ENCODE measurements at regions not wholly inside any gene's neighbourhood (a gene's known extent, or its start where the extent isn't known, plus 50 kb on each side); places are given as distances from the start of the nearest gene placed in this dataset.

DNA sequence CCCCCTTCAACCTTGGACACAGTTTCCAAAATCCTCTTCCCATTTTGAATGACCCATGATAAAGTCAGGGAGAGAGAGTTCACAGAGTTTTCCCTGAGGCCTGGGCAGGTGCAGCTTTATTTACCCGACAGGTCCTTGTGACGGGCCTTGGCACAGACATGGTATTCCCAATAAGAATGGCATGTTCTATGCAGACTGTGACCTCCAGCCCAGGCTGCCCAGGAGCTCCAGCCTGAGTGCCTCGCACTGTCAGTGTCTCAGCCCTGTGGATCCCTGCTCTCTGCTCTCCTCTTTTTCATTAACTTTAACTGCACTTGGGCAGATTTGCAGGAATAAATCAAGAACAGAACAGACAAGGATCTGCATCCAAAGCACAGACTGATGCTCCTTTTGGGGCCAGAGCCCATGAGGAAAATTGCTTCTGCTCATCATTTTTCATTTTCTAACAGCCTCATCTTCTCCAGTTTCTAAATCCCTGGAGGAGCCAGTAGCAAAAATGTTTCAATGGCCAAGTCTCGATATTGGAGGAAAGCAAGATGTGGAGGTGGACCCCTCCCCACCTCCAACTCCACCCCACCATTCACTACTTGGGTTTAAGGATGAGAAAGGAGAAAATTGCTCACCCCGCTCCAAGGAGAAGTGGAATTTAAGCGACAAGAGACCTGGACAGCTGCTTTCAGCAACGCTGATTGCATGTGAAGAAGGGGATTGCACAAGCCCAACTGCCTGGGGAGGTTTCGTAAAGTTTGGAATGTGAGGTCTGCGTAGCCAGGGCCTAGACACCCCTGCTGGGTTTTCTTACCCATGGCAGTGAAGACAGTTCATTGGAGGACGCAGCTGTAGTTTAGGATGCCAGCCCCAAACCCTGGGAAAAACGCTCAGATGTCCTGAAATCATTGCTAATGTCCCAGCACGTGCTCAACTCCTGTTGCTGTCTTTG lies 225.9 kb downstream of the WDR11 start:
- ChIA-PET POLR2A (no interaction called here), CTCF (no interaction called here)
- no peaks in the 10 kb centered on the region for H3K27me3 Mint-ChIP-seq

DNA sequence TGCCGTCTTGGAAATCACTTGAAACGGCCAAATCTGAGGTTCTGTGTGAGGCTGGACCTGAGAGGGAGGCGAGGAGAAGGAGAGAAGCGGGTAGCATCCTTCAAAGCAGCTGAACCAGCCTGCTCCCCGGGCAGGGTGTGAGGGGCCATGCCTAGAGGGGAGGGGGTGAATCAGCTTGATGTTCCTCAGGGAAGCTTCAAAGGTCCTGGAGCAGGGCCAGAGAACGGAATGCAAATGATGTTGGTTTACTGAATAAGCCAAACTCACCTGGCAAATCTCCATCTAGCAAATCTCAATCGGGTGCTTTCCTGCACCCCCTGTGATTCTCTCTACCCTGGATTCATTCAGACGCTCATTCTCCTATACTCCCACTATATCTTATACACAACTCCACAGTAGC lies 226.9 kb downstream of the WDR11 start:
- H3K27me3 Mint-ChIP-seq = no peaks in the 10 kb centered on the region
- POLR2A ChIA-PET = no interaction called here

More for the DNA sequence above, 225.9 kb downstream of the WDR11 start:
- H3K4me3 Mint-ChIP-seq = no peak overlapping the region
- no peaks in the 10 kb centered on the region for H3K9me3 Mint-ChIP-seq
- no peak for DNase-seq
- H3K36me3 Mint-ChIP-seq (ENCODE audit: low read depth) = no peaks in the 10 kb centered on the region
- no peaks in the 10 kb centered on the region for H3K4me1 Mint-ChIP-seq
- no peak overlapping the region for H3K27ac Mint-ChIP-seq

DNA sequence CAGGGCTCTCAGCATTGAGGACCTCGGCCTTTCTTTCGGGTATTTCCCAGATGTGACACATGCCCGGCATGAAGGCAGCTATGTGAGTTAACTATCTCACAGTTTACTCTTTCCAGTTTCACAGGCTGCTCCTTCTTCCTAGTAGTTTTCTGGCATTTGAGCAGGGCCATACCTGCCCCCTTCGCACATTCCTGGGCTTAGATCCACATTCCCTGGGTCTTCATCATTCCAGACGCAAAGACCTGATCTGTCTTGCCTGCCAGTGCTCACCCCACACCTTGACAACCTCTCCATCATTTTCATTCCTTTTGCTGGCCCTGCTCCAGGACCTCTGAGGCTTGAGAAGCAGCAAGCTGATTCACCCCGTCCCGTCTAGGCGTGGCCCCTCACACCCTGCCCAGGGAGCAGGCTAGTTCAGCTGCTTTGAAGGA lies 227.5 kb downstream of the WDR11 start:
- POLR2A ChIA-PET = no interaction called here
- no peaks in the 10 kb centered on the region for H3K27me3 Mint-ChIP-seq
- no peak for DNase-seq
- H3K36me3 Mint-ChIP-seq (ENCODE audit: low read depth) = no peaks in the 10 kb centered on the region
- no peak overlapping the region for H3K4me3 Mint-ChIP-seq
- no peaks in the 10 kb centered on the region for H3K9me3 Mint-ChIP-seq
- CTCF ChIA-PET = no interaction called here
- H3K27ac Mint-ChIP-seq = no peak overlapping the region
- H3K4me1 Mint-ChIP-seq = no peaks in the 10 kb centered on the region

More for the DNA sequence above, 226.9 kb downstream of the WDR11 start:
- no peaks in the 10 kb centered on the region for H3K36me3 Mint-ChIP-seq (ENCODE audit: low read depth)
- no peak overlapping the region for H3K4me3 Mint-ChIP-seq
- no peaks in the 10 kb centered on the region for H3K9me3 Mint-ChIP-seq
- no peaks in the 10 kb centered on the region for H3K4me1 Mint-ChIP-seq
- CTCF ChIA-PET = no interaction called here
- no peak overlapping the region for H3K27ac Mint-ChIP-seq
- DNase-seq = no peak

DNA sequence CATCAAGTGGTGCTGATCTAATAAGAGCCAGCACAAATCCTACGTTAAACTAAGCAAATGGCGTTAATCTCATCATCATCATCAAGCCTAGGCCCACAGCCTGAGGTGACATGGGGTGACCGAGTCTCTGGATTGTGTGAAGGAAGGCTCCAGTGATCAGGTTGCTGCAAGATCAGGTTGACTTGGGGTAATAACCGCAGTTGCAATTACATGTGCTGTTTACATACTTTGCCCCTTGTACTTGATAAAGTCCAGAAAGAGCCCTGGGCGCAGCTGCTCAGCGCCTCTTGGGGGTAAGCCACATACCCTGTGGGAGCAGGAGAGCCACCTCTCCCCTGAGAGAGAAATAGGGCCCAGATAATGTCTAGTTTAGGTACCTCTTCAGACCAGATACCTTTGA lies 228.1 kb downstream of the WDR11 start:
- DNase-seq = no peak
- Mint-ChIP-seq H3K4me1 (no peaks in the 10 kb centered on the region), H3K4me3 (no peak overlapping the region), H3K36me3 (ENCODE audit: low read depth) (no peaks in the 10 kb centered on the region), H3K9me3 (no peaks in the 10 kb centered on the region), H3K27ac (no peak overlapping the region), H3K27me3 (no peaks in the 10 kb centered on the region)
- POLR2A ChIA-PET = no interaction called here
- CTCF ChIA-PET = no interaction called here

DNA sequence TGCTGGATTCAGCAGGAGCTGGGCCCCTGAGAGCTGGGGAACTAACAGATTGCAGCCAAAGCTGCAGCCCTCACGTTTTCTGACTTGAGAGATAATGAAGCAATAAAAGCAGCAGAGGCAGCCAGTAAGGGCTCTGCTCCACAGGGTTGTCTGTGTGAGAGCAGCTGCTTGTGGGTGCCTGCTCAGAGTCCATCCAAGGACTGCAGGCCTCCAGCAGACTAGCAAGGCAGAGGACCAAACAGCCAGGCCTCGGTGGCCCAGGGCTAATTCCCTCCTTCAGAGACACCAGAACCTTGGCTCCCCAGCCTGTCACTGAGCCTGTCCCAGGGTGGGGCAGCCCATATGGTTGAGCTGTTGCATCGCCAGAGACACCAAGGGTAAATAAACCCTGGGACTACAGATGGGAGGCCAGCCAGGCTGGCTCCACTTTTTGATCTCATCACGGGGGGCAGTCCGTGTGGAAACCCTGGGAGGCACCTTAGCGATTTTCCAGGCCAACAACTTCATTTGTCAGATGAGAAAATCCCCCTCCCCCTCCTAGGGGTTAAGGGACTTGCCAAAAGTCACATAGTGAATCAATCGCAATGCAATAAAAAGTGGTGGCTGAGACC lies 229.2 kb downstream of the WDR11 start:
- H3K36me3 Mint-ChIP-seq (ENCODE audit: low read depth) = no peaks in the 10 kb centered on the region
- no peak overlapping the region for H3K27ac Mint-ChIP-seq
- no peaks in the 10 kb centered on the region for H3K4me1 Mint-ChIP-seq
- CTCF ChIA-PET = no interaction called here
- no peaks in the 10 kb centered on the region for H3K27me3 Mint-ChIP-seq
- no peaks in the 10 kb centered on the region for H3K9me3 Mint-ChIP-seq
- POLR2A ChIA-PET = no interaction called here
- no peak for DNase-seq
- H3K4me3 Mint-ChIP-seq = no peak overlapping the region

DNA sequence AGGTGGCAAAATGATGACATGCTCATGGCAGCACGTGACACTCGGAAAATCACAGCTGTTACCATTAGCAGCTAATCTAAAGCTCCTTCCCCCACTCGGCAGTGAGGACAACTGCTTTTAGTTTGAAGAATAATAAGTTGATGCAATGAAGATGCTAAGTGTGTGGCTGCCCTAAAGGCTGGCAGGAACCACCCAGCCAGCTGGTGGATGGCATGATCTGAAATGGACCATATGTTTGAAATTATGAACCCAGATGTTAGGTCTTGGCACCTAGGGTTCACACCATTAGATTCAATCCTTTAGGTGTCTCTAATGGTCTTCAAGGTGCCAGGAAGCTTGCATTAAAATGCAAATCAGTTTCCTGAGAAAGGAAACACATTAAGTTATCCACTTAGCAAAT lies 230.1 kb downstream of the WDR11 start:
- POLR2A ChIA-PET = no interaction called here
- no peaks in the 10 kb centered on the region for H3K27me3 Mint-ChIP-seq

DNA sequence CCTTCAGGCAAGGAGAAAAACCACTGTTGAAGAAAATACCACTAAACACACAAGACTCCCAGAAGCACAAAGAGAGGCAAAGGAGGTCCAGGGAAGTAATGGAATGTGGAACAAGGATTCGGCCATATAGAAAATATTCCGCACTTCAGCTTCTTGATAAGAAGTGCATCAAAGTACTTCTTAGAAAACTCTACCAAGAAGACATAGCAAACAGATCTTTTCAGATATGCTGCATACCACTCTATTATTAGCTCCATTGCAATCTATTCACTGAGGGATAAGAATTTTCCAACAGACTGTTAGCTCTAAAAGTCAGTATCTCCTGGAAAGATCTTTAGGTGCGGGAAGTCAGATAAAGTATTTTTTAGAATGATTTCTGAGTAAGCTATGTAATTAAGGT lies 231.8 kb downstream of the WDR11 start:
- Mint-ChIP-seq H3K9me3 (no peaks in the 10 kb centered on the region), H3K27me3 (no peaks in the 10 kb centered on the region), H3K4me3 (no peak overlapping the region), H3K27ac (no peak overlapping the region), H3K4me1 (no peaks in the 10 kb centered on the region), H3K36me3 (ENCODE audit: low read depth) (no peaks in the 10 kb centered on the region)
- no peak for DNase-seq
- CTCF ChIA-PET = no interaction called here
- POLR2A ChIA-PET = no interaction called here

More for the DNA sequence above, 230.1 kb downstream of the WDR11 start:
- Mint-ChIP-seq H3K4me1 (no peaks in the 10 kb centered on the region), H3K36me3 (ENCODE audit: low read depth) (no peaks in the 10 kb centered on the region), H3K27ac (peak overlapping the region; percentile 51), H3K4me3 (no peak overlapping the region), H3K9me3 (no peaks in the 10 kb centered on the region)
- no peak for DNase-seq
- CTCF ChIA-PET = no interaction called here

DNA sequence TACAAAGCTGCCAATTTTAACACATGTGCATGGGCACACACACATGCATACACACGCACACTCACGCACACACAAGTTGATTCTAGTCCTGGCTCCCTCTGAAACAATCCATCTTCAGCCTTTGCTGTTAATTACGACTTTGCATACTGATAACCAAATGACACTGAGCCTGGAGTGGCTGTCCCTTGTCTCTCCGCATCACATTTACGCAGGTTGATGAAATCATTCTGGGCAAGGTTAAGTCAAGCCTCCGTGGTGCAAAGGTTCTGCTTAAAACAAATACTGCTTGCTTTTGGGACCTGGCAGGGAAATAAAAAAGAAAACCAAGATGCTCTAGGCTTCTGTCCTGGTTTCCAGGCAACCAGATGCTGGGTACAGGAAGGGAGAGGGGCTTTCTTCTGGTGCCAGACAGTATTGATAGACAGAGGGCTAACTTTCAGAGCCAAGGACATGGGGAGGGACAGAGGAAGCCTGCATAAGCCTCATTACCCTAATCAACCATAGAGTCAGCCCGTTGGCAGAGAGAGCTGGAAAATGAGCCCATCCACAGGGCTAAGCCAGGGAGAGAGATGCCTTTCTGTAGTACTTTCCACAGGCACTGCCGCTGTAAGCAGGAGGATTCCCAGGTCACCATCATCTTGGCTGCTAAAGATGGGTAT lies 233.0 kb downstream of the WDR11 start:
- no peak overlapping the region for H3K4me3 Mint-ChIP-seq
- POLR2A ChIA-PET = no interaction called here
- H3K4me1 Mint-ChIP-seq = no peaks in the 10 kb centered on the region
- DNase-seq = no peak
- CTCF ChIA-PET = no interaction called here
- no peaks in the 10 kb centered on the region for H3K9me3 Mint-ChIP-seq
- no peaks in the 10 kb centered on the region for H3K27me3 Mint-ChIP-seq
- H3K27ac Mint-ChIP-seq = no peak overlapping the region
- H3K36me3 Mint-ChIP-seq (ENCODE audit: low read depth) = no peaks in the 10 kb centered on the region

DNA sequence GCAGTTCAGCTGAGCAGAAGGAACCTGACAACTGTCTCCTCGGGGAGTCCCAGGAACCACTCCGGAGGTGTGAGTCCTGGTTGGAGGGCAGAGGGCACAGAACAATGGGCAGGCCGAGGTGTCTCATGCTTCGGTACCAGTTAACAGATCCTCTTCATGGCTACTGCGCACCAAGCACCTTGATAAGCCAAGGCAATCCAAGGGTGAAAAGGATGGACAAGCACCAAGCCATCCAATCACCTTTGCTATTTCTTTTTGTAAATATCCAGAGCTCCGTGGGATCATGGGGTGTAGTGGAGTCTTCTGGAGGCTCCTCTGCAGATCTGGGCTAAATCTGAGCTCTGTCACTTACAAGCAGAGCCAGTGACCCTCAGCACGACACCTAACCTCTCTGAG lies 233.5 kb downstream of the WDR11 start:
- H3K4me3 Mint-ChIP-seq = no peak overlapping the region
- no peaks in the 10 kb centered on the region for H3K27me3 Mint-ChIP-seq
- no peak overlapping the region for H3K27ac Mint-ChIP-seq
- no peaks in the 10 kb centered on the region for H3K4me1 Mint-ChIP-seq
- no peak for DNase-seq
- no peaks in the 10 kb centered on the region for H3K9me3 Mint-ChIP-seq
- POLR2A ChIA-PET = no interaction called here
- CTCF ChIA-PET = no interaction called here
- no peaks in the 10 kb centered on the region for H3K36me3 Mint-ChIP-seq (ENCODE audit: low read depth)

DNA sequence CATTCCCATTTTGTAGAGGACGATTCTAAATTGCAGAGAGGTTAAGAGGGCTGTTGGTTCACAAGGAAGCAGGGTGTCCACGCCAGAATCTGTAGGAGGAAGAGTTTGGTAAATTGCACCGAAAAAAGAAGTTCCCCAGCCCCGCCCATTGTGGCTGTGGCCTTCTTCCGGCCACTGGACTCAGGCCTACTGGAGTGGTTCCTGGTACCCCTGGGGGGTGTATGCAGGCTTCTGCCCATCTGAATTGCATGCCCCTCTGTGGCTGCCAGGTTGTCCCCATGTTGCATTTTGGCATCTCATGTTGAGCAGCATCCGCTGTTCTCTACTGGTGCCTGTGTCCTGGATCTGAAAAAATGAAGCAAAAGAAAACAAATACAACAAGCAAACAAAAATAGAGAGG lies 234.2 kb downstream of the WDR11 start:
- Mint-ChIP-seq H3K4me1 (no peaks in the 10 kb centered on the region), H3K27ac (no peak overlapping the region), H3K4me3 (no peak overlapping the region), H3K9me3 (no peaks in the 10 kb centered on the region), H3K36me3 (ENCODE audit: low read depth) (no peaks in the 10 kb centered on the region), H3K27me3 (no peaks in the 10 kb centered on the region)
- DNase-seq = no peak
- ChIA-PET POLR2A (no interaction called here), CTCF (no interaction called here)

DNA sequence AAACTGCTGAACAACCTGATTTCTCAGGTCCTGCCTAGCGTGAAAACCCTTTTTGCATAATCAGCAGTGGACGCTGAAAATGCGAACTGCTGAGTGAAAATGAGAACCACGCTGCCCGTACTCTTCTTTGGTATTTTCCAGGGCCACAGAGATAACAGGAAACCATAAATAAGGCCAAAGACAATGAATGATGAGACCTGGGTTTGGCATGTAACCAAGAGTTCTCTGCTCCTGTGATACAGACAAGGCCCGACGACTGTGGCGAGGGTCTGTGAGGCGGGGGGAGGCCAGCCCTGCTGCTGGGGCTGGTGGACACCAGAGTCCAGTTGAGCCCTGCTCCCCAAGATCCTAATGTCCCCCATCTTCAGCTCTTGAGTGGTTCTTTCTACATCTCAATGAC lies 236.0 kb downstream of the WDR11 start:
- POLR2A ChIA-PET = no interaction called here
- Mint-ChIP-seq H3K9me3 (no peaks in the 10 kb centered on the region), H3K36me3 (ENCODE audit: low read depth) (no peaks in the 10 kb centered on the region), H3K27me3 (no peaks in the 10 kb centered on the region), H3K4me1 (no peaks in the 10 kb centered on the region), H3K27ac (no peak overlapping the region), H3K4me3 (no peak overlapping the region)
- DNase-seq = no peak
- CTCF ChIA-PET = interaction anchor here (0.6 kb wide), 1 partner anchor 35 kb away, joined by 3 read pairs; no protein-coding TSS in a partner anchor

DNA sequence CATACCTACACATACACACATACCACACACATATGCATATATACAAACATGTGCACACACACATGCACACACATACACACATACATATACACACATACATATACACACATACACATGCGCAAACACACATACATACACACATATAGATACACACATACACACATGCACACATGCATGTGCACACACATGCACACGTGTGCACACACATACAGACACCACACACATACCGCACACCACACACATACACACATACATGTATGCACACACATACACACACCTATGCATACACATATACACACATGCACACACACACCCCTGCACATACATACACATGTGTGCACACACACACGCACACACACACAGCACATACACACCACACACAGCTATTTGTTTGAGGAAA lies 236.5 kb downstream of the WDR11 start:
- CTCF ChIA-PET = no interaction called here
- H3K9me3 Mint-ChIP-seq = no peaks in the 10 kb centered on the region
- POLR2A ChIA-PET = no interaction called here
- H3K27ac Mint-ChIP-seq = no peak overlapping the region
- H3K36me3 Mint-ChIP-seq (ENCODE audit: low read depth) = no peaks in the 10 kb centered on the region
- no peak overlapping the region for H3K4me3 Mint-ChIP-seq
- no peaks in the 10 kb centered on the region for H3K27me3 Mint-ChIP-seq
- H3K4me1 Mint-ChIP-seq = no peaks in the 10 kb centered on the region
- no peak for DNase-seq

DNA sequence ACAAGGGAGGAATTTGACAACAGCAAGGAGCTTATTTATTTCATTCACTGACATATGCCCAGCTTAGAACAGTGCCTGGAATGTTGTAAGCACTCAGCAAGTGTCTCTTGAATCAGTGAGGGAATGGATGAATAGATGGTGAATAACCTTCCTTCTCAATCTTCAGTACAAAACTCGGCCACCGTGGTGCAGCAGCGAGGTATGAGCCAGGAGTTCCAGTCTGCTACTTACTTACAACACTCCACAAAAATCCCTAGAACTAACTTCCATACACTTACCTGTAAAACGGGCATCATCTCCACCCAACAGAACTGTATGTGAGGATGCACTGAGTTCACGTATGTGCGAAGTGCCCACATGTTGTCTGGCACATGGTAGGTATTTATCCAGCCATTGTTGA lies 237.4 kb downstream of the WDR11 start:
- Mint-ChIP-seq H3K4me1 (no peaks in the 10 kb centered on the region), H3K27ac (no peak overlapping the region), H3K4me3 (no peak overlapping the region), H3K9me3 (no peaks in the 10 kb centered on the region), H3K36me3 (ENCODE audit: low read depth) (no peaks in the 10 kb centered on the region), H3K27me3 (no peaks in the 10 kb centered on the region)
- POLR2A ChIA-PET = no interaction called here
- no peak for DNase-seq
- CTCF ChIA-PET = no interaction called here

Measured in activated CD4-positive, alpha-beta T cell treated with anti-CD3 and anti-CD28 coated beads, Interleukin-2, amount 10 ng/mL, durations not matched to agents 7 days and 5 days (primary cell).